ENCODE measurements at regions not wholly inside any gene's neighbourhood (a gene's known extent, or its start where the extent isn't known, plus 50 kb on each side); places are given as distances from the start of the nearest gene placed in this dataset.

DNA sequence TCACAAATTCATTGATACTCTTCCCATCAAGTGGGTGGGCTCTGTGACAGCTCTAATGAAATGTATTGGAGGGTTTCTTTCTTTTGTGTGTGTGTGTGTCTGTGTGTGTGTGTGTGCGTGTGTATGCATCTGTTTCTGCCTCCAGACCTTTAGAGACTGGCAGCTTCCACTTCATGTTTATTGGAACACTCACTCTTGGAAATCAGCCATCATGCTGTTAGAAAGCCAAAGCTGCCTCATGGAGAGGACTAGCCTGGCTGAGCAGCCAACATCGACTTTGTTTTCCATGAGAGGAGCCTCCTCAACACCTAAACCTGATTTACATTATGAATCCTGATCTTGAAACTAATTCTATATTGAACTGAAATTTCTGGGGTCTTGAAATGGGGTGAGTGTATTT, 128.5 kb upstream of the FAM174A start:
- TF ChIP-seq CTCF (IDR thresholded peaks at IDR 0.05): no peak
- TF ChIP-seq EZH2 (IDR thresholded peaks at IDR 0.05; ENCODE audit: borderline replicate concordance, insufficient read depth, low read depth, low read length, poor library complexity, severe bottlenecking): no peak

Measured in B cell (primary cell).